Ammon's horn (tissue), 1 donor: ENCODE measurements at regions not wholly inside any gene's neighbourhood (a gene's known extent, or its start where the extent isn't known, plus 50 kb on each side); places are given as distances from the start of the nearest gene placed in this dataset.
"Not testable (repeated sequence)": the region's sequence is repeated elsewhere in the genome, so short reads cannot be mapped to it uniquely, and the experiment has no call there.

Experiments
- DNase-seq: peaks from one replicate; pipeline ENCODE4 v3.0.0-alpha.2; 2016; ENCODE audit warnings: low spot score

DNA sequence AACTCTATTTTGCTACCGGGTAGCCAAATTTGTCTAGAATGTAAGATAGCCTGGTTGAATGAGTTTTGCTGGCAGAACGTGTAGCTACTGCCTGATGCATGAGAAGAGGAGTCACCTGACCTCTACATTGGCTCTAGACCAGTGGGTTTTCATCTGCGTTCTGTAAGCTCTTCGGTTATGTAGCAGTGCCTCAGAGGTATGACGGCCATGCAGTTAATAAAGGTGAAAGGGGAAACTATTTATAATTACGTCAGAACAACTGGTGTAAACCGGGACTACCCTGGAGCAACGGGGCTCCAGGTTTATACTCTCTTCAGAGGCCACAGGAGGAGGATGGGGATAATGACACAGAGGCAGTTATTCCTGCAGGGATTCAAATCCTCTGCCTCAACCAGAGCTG lies 173.4 kb upstream of the KITLG start:
- DNase-seq: no peak

DNA sequence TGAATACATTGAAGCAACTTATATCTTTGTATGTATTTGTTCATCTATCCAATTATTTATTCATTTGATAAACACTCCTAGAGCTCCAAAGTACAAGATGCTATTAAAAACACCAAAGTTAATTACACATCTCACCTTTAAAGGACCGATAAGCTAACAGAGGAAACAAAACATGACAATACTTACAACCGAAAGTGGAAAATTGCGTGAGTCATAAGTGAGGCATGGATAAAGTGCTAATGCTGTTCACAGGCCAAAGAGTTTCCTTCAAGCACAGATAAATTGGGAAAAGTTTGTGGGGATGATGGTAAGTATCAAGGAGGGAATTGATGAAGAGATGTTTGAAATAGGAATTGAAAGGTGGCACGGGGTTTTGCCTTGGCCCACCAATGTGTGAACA lies 172.8 kb upstream of the KITLG start:
- no peak for DNase-seq

DNA sequence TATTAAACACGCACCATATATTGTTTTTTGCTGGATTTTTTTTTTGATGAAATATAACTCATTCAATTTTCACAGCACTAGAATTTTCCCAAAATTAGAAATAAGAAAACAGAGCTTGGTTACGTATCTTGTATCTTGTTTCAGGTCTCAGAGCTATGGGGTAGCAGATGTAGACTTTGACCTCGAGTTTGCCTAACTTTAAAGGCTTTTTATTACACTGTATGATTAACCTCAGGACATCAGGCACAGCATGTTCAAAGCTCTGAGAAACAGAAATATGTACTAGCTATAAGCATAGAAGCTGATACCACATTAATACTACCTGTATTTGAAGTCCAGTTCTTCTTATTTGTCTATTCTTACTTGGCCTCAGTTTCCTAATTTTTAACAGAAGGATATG lies 171.9 kb upstream of the KITLG start:
- DNase-seq: no peak

DNA sequence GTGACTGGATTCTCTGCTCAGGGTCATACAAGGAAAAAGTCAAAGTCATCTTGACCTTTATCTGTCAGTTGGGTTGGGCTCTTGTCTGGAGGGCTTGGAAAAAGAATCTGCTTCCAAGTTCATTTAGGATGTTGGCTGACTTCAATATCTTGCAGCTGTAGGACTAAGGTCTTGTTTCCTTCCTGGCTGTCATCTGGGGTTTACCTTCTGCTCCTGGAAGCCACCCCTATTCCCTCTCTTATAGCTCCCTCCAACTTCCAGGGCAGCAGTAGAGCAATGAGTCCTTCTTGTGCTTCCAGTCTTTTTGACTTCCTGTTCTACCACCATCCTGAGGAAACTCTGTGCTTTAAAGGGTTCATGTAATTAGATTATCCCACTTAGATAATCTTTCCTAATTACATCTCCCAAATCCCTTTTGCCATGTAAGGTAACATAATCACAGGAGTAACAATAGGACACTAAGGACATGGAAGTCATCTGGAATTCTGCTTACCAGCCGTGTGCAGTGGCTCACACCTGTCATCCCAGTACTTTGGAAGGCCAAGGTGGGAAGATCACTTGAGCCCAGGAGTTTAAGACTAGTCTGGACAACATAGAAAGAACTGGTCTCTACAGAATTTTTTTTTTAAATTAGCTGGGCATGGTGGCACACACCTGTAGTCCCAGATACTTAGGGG lies 170.7 kb upstream of the KITLG start:
- DNase-seq: no peak

DNA sequence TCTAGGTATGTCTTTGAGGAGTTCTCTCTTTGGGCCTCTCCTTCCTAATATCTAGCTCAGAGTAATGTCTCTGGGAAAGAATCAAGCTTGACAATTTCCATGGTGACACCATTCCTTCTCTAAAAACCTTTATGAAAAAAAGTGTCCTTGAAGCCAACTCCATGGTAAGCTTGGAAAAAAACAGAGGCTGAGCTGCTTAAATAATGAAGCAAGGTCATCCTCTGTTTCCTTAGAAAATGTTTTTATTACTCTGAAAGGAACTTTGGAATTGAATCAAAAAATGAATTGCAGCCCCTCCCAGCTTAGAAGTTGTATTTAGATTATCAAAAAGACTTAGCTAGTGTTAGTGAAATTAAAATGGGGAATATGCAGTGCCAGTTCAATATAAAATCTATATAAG lies 166.1 kb upstream of the KITLG start:
- DNase-seq: no peak

DNA sequence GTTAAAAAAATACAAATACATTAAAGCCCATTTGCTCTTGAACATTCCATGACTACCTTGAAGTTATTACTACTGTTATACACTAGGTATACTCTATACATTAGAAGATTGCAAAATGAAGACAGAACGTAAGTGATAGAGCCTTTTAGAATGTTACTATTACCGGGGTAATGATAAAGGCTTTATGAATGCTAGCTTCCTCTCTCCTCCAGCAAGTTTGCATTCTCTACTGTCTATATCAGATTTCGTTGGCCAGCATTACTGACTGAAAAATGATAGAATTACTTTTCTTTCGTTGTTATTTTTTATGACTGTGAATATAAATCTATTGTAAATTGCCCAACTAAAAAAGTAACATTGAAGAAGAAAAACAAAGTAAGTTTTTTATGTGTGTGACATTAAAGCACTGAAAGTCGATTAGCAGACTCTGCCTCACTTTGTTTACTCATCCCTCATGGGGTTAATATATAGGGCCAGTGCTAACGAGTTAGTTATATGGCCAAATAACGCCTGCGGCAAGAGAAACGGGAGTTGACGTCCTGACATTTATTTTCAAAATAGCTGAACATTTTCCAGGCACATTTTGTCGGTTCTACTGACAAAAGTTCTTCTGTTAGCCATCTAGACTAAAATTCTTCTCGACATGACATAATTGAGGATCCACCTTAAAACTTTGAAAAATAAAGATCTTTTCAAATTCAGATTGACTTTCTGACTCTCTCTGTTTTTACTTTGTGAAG lies 163.8 kb upstream of the KITLG start:
- no peak for DNase-seq

DNA sequence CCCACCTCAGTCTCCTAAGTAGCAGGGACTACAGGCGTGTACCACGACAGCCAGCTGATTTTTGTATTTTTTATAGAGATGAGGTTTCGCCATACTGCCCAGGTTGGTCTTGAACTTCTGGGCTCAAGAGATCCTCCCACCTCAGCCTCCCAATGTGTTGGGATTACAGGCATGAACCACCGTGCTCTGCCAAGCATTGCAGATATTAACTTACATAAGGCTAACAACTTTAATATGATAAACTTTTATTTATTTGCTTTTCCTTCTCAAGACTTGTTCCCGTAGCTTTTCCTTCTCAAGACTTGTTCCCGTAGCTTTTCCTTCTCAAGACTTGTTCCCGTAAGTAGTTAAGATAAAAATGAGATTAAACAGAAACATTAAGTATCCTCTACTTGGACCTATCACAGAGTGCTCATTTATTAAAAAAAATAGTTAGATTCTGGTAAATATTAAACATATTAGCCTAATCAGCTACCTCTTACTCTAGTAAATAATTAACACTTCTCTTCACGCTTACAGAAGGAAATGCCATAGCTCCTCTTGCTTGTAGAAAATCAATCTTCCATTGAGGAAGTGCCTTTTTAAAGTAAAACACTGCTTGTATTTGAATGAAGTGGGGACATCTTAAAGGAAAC lies 157.7 kb upstream of the KITLG start:
- no peak for DNase-seq

DNA sequence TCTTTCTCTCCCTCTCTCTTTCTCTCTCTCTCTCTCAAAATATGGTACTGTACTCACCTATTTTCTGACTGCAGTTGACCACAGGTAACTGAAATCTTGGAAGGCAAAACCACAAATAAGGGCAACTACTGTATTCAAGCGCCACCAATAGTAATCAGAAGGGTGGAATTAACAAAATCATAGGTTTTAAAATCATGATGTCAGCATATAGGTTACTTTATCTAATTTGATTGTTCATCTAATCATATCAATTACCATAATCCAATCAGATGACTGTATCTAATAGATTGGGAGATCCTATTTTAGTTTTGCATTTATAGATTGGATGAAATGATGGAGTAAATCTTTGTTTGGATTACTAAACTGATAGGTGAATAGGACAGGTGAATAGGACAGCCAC lies 155.8 kb upstream of the KITLG start:
- no peak for DNase-seq

DNA sequence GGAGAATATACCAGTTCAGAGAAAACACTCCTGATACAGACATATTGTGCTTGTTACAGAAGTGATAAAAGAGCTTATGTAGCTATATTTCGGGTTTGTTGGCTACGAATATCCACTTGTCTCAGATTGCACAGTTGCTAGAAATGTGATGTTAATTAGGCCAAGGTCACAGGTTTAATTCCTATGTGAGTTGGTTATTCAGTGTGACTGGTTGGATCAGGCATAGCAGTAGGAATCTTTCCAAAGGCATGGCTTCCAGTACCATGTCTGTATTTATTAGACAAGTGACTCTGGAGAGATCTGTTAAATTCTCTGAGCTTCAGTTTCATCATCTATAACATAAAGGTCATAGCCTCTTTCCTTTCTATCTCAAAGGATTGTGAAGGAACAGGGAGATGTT lies 152.7 kb upstream of the KITLG start:
- no peak for DNase-seq

DNA sequence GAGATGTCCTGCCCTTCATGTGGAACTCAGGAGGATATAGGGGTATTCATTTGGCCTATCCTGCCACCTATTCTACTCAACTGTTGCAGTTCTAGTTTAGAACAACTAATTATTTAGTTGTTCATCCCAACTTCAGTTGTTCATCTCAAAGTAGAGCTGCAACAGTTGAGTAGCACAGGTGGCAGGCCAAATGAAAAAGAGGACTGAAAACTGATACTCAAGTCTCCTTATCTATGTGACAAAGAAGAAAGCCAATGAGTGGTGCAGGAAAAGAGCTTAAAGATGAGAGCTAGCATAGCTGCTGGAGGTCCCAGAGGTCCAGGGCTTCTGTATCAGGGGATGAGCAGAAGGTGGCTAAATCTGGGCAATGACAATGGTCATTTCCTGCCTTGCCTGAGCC lies 148.9 kb upstream of the KITLG start:
- no peak for DNase-seq

DNA sequence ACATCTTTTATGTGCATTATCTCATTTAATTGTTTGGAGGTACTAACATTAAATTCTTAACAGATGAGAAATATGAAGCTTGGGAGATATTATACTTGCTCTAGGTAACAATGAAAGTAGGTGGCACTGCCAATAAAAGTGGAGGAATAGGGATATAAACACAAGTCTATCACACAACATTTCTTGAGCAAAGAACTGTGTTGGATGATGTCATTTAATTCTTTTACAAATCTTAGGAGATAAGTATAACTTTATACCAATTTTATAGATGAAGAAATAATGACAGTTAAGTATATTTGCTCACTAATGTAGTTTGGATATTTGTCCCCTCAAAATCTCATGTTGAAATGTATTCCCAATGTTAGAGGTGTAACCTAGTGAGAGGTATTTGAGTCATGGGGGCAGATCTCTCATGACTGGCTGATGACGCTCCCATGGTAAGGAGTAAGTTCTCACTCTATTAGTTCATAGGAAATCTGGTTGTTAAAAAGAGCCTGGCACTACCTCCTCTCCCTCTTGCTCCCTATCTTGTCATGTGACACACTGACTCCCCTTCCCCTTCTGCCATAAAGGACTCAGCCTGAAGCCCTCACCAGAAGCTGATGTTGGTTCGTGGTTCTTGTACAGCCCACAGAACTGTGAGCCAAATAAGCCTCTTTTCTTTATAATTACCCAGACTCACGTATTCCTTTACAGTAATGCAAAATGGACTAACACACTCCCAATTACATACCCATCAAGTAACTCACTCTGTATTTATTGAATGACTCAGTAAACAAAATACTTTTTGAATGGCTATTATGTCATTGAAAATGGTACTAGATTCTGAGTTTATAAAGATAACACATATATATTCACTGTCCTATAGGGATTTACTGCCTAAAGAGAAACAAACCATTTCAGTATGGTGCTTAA lies 146.8 kb upstream of the KITLG start:
- DNase-seq: no peak

DNA sequence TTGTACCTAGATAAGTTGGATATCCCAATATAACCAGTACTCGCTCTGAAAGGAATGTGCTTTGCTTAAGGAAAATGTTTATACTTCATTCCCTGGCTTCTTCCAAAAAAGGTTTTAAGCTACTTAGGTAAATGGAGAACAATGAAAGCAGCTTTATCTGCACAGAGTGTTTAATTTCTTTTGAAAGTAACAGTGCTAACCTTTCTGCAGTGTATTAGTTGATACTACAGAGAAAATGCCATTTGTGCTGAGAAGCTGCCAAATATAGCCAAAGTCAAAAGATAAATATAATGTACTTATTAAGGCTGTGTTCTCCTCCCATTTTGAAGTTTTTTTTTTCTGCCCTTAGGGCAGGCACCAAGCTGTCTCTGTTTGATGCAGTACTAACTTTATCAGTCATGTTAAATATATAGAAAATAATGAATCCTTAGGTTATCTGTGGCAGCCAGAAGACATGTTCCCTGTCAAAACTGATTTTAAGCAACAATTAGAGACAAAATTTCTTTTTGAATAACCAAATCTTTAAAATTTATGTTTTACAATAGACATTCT lies 145.4 kb upstream of the KITLG start:
- no peak for DNase-seq

DNA sequence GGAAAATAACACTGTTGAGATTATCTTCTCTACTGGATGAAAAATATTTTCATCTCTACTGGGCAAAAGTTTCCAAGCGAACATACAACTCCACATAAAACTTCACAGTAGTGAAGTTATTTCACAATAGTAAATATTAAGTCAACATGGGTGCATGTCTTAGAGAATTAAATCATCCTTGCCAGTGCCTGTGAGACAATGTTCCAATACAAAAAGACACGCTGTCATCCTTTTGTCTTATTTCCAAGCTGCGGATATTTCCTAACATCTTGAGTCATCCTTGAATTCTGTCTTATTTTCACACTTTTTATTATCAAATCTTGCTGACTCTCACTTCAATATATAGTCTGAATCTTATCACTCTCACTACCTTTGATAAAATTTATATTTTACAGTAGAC lies 142.9 kb upstream of the KITLG start:
- DNase-seq: no peak

DNA sequence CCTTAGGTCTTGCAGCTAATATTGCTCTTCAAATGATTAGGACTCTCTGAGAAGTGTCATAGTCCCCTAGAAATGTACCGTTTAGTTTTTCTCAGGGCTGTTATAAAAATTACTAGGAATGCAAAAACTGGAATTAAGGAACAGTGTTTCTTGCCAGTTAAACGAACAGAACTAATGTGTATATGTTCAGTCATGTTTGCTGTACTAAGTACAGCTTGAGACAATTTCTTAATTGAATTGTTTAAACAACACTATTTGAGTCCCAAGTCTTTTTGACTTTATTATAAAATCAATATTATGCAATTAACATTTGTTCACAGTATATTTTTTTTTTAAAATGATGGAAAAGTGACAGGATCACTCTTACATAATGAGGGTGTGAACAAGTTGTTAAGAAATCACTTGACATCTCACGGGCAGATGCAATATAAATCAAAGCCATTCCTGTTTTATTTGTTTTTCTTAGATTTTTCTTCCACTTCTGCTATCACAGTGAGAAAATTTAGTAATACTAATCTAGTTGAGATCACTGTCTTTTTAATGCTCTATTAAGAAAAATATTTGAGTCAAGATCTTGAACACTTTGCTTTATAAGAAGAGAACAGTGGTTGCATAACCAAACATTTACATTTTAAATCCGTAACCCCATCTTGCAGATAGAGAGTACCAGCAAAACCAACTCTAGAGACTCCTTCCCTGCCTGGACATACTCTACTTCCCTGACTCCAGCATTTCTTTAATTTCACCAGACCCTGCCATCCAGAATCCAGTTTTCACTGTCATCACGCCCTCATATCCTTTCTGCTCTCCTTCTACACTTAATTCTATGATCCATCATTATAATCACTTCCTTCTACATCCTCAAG lies 140.7 kb upstream of the KITLG start:
- no peak for DNase-seq

DNA sequence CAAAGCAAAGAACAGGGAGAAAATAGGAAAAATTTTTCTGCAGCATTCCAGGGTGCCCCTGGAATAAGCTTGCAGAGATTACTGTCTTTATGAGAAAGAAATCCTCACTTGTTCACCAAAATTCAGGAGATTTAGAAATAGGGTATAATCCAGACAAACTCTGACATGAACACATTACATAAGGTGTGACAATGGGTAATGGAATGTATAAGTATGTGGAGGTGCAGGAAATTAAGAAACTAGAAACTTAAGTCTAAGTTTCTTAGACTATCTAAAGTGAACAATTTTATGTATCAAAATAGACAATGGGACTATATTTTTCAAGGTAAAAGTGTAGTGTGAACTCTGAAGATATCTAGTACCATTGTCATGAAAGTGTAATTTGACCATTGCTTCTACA lies 140.0 kb upstream of the KITLG start:
- DNase-seq: no peak

DNA sequence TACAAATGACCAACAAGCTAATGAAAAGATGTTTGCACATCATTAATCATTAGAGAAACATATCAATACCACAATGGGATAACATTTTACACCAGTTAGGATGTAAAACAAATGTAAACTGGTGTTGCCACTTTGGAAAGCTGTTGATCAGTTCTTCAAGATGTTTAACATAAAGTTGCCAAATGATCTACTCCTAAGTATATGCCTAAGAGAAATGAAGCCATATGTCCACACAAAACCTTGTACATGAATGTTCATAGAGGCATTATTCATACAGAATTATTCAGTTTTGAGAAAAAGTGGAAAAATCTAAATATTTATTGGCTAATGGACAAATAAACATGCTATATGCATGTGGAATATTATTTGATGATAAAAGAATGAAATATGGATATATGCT lies 136.9 kb upstream of the KITLG start:
- no peak for DNase-seq

DNA sequence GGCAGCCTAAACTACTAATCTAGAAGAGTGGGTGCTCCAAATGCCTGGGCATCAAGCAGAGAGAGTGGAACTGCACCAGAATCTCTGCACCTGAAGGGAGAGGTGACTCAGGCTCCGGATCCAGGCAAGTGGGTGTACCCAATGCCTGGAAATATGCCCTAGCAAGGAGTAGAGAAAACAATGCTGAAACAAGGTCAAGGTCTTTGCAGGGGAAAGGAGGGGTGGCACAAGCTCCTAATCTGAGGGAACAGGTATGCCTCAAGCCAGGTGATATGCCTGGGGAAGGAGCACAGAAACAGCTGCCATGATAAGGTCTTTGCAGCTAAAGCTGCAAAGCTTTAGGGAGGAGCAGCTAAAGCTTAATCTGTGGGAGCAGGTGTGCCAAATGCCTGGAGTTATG lies 136.0 kb upstream of the KITLG start:
- no peak for DNase-seq

DNA sequence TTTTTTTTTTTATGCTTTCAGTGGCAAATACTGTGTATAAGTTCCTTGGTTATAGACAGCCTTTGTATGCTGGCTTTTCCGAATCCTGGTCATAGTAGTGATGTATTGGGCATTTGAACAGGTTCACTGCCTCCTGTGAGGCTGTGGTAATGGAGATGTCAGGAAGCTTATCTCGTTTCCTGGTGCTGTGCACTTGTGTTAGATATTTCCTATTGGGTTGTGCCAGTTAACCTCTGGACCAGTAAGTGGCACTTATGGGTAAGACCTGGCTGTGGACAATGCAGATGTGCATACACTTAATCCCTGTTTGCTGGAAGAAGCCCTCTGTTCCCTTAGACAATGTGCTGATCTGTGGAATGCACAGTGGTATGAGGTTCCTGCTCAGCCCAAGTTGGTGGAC lies 135.4 kb upstream of the KITLG start:
- DNase-seq: no peak

DNA sequence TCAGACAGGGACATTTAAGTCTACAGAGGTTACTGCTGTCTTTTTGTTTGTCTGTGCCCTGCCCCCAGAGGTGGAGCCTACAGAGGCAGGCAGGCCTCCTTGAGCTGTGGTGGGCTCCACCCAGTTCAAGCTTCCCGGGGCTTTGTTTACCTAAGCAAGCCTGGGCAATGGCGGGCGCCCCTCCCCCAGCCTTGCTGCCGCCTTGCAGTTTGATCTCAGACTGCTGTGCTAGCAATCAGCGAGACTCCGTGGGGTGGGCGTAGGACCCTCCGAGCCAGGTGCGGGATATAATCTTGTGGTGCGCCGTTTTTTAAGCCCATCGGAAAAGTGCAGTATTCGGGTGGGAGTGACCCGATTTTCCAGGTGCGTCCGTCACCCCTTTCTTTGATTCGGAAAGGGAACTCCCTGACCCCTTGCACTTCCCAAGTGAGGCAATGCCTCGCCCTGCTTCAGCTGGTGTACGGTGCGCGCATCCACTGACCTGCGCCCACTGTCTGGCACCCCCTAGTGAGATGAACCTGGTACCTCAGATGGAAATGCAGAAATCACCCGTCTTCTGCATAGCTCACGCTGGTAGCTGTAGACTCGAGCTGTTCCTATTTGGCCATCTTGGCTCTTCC lies 134.1 kb upstream of the KITLG start:
- DNase-seq: not testable (repeated sequence)

DNA sequence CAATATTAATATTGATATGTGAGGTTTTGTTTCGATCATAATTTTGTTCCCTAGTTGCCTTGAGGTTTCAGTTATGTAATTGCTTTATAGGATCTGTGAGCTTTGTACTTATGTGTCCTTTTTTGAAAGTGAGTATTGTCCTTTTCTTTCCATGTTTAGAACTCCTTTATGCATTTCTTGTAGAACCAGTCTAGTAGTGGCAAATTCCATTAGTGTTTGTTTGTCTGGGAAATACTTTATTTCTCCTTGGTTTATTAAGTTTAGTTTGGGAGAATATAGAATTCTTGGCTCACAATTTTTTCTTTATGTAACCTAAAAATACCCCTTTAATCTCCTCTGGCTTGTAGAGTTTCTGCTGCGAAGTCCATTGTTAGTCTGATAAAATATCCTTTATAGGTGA lies 127.5 kb upstream of the KITLG start:
- no peak for DNase-seq

DNA sequence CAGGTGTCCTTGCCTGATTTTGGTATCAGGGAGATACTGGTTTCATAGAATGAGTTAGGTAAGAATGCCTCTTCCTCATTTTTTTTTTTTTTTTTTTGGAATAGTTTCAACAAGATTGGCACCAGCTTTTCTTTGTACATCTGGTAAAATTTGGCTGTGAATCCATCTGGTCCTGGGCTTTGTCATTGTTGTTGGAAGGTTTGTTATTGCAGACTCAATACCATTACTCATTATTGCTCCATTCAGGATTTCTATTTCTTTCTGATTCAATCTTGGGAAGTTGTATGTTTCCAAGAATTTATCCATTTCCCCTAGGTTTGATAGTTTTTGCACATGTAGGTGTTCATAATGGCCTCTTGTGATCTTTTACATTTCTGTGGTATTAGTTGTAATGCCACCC lies 126.0 kb upstream of the KITLG start:
- DNase-seq: no peak
